ENCODE measurements at regions not wholly inside any gene's neighbourhood (a gene's known extent, or its start where the extent isn't known, plus 50 kb on each side); places are given as distances from the start of the nearest gene placed in this dataset.
A peak's percentile ranks its signal among the peaks of the same experiment; 100 is the strongest.

DNA sequence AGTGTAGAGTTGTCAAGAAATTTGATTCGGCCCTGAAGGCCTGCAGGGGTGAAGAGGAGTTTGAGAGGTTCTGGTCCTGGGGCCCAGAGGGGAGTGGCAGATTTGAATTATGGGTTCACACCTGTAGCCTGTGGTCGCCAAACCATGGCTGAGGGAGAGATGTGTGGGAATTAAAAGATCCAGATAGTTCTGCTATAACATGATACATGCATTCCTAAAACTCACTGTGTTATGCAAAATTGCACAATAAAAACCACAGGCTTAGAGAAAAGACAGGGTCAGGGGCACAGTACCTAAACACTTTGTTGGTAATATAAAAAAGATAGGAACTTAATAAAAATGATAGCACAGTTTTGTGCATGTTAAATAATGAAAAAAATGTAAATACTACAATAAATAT, 106.2 kb downstream of the TMEM30B start:
- no peak overlapping the region for H3K4me3 ChIP-seq
- no peak for TF ChIP-seq POLR2AphosphoS5 (IDR thresholded peaks at IDR 0.05)
- TF ChIP-seq, protein P1, sequence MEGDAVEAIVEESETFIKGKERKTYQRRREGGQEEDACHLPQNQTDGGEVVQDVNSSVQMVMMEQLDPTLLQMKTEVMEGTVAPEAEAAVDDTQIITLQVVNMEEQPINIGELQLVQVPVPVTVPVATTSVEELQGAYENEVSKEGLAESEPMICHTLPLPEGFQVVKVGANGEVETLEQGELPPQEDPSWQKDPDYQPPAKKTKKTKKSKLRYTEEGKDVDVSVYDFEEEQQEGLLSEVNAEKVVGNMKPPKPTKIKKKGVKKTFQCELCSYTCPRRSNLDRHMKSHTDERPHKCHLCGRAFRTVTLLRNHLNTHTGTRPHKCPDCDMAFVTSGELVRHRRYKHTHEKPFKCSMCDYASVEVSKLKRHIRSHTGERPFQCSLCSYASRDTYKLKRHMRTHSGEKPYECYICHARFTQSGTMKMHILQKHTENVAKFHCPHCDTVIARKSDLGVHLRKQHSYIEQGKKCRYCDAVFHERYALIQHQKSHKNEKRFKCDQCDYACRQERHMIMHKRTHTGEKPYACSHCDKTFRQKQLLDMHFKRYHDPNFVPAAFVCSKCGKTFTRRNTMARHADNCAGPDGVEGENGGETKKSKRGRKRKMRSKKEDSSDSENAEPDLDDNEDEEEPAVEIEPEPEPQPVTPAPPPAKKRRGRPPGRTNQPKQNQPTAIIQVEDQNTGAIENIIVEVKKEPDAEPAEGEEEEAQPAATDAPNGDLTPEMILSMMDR (IDR thresholded peaks at IDR 0.05): no peak
- no peak for TF ChIP-seq EP300 (IDR thresholded peaks at IDR 0.05)
- TF ChIP-seq POLR2A (IDR thresholded peaks at IDR 0.05; ENCODE audit: low read depth): no peak
- 82% methylated on average over 2 of the region's 2 CpGs for WGBS

DNA sequence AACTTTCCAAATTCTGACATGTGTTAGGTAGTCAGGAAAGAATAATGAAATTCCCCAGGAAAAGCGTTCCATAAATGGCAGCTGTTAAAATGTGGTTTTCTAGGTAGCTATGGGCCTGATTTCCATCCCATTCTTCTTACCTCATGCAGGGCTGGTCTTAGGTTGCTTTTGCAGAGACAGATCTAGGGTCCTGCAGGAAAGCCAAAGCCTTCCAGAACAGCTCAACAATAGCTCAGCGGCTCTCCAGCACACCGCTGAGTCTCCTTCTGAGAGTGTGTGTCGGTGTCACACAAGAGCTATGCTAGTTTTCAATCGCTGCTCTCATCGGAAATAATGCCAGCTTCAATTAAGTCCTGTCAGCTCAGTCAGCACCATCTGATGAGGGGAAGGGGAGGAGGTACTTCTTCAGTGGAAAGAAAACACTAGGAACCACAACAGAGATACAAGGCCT, 106.7 kb downstream of the TMEM30B start:
- Histone ChIP-seq H3K4me1 (peaks cover 0 to 31% (median 18%) of the 10 kb centered on the region in 4 donors), H3K27ac (replicated peaks in 1 of 4) (no peak overlapping the region), H3K9me3 (no peaks in the 10 kb centered on the region), H3K4me3 (no peak overlapping the region), H3K36me3 (no peaks in the 10 kb centered on the region), H3K27me3 (no peaks in the 10 kb centered on the region)
- WGBS: 86% methylated on average over 6 of the region's 6 CpGs
- no peak for TF ChIP-seq POLR2A (IDR thresholded peaks at IDR 0.05; ENCODE audit: low read depth)
- TF ChIP-seq POLR2AphosphoS5 (IDR thresholded peaks at IDR 0.05): no peak
- TF ChIP-seq, protein P1 (IDR thresholded peaks at IDR 0.05): no peak
- no peak for TF ChIP-seq EP300 (IDR thresholded peaks at IDR 0.05)
- intact Hi-C loops (cut with DNase I): no loop called here
- DNase-seq (ENCODE audit: extremely low spot score): no peak

More for the DNA sequence above, 106.2 kb downstream of the TMEM30B start:
- H3K27ac ChIP-seq (replicated peaks in 1 of 4): no peak overlapping the region
- no peak for DNase-seq (ENCODE audit: extremely low spot score)
- H3K36me3 ChIP-seq: no peaks in the 10 kb centered on the region
- H3K4me1 ChIP-seq: peaks cover 0 to 33% (median 18%) of the 10 kb centered on the region in 4 donors
- H3K27me3 ChIP-seq: no peaks in the 10 kb centered on the region
- intact Hi-C loops (cut with DNase I): no loop called here
- no peaks in the 10 kb centered on the region for H3K9me3 ChIP-seq

DNA sequence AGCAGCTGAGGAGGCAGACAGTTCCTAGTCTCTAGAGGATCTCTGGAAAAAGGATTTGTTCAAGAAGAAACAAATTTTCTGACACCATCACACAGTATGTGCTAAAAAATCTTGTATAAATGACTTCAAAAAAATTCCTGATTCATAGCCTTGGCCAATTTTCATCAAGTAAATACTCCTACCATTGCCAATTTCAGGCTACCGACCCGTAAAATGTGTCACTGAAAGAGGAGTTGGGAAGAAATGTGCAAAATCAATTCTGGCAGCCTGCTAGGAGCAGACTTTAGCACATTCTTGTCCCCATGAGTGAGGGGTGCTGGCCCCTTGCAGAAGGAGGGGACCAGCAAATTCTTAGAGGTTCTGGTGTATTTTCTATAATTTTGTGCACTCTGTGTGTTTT, 109.4 kb downstream of the TMEM30B start:
- peak; percentile 53 for DNase-seq (ENCODE audit: extremely low spot score)
- TF ChIP-seq EP300 (IDR thresholded peaks at IDR 0.05) (no peak), POLR2AphosphoS5 (IDR thresholded peaks at IDR 0.05) (no peak), POLR2A (IDR thresholded peaks at IDR 0.05; ENCODE audit: low read depth) (no peak)
- TF ChIP-seq, protein P1 (IDR thresholded peaks at IDR 0.05): no peak
- H3K27ac ChIP-seq (replicated peaks in 1 of 4): no peak overlapping the region
- peaks cover 0 to 14% (median 14%) of the 10 kb centered on the region in 4 donors for H3K4me1 ChIP-seq
- intact Hi-C loops (cut with DNase I): no loop called here
- H3K9me3 ChIP-seq: no peaks in the 10 kb centered on the region
- no peaks in the 10 kb centered on the region for H3K36me3 ChIP-seq
- WGBS: 20% methylated on average over 2 of the region's 2 CpGs
- no peaks in the 10 kb centered on the region for H3K27me3 ChIP-seq
- H3K4me3 ChIP-seq: no peak overlapping the region

- no peak for DNase-seq (ENCODE audit: extremely low spot score)
- peaks cover 0 to 14% (median 14%) of the 10 kb centered on the region in 4 donors for H3K4me1 ChIP-seq
- H3K9me3 ChIP-seq: no peaks in the 10 kb centered on the region
- H3K36me3 ChIP-seq: no peaks in the 10 kb centered on the region
- no peak overlapping the region for H3K27ac ChIP-seq (replicated peaks in 1 of 4)
- TF ChIP-seq EP300 (IDR thresholded peaks at IDR 0.05) (no peak), POLR2AphosphoS5 (IDR thresholded peaks at IDR 0.05) (no peak), POLR2A (IDR thresholded peaks at IDR 0.05; ENCODE audit: low read depth) (no peak)
- TF ChIP-seq, protein P1 (IDR thresholded peaks at IDR 0.05): no peak
- WGBS: 92% methylated on average over 1 of the region's 1 CpG
- no peak overlapping the region for H3K4me3 ChIP-seq
- intact Hi-C loops (cut with DNase I): no loop called here
- no peaks in the 10 kb centered on the region for H3K27me3 ChIP-seq
These were observed 113.0 kb downstream of the TMEM30B start for GRCh38 chr14:61168141-61168540.

DNA sequence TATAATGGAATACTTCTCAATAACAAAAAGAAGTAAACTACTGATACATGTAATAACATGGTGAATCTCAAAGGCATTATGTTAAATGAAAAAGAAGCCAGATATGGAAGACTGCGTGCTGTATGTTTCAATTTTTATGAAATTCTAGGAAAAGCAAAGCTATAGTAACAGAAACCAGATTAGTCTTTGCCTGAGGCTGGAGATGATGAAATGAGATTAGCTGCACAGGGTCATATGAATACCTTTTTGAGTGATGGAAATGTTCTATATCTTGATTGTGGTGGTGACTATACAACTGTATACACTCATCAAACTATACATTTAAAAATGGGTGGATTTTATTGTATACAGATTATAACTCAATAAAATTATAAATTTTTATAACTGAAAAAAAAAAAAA, 113.5 kb downstream of the TMEM30B start:
- no peak overlapping the region for H3K4me3 ChIP-seq
- DNase-seq (ENCODE audit: extremely low spot score): no peak
- WGBS: 98% methylated on average over 1 of the region's 1 CpG
- H3K36me3 ChIP-seq: no peaks in the 10 kb centered on the region
- H3K9me3 ChIP-seq: no peaks in the 10 kb centered on the region
- peaks cover 0 to 14% (median 14%) of the 10 kb centered on the region in 4 donors for H3K4me1 ChIP-seq
- intact Hi-C loops (cut with DNase I): no loop called here
- no peaks in the 10 kb centered on the region for H3K27me3 ChIP-seq
- TF ChIP-seq POLR2A (IDR thresholded peaks at IDR 0.05; ENCODE audit: low read depth): no peak
- no peak for TF ChIP-seq POLR2AphosphoS5 (IDR thresholded peaks at IDR 0.05)
- no peak for TF ChIP-seq EP300 (IDR thresholded peaks at IDR 0.05)
- TF ChIP-seq, protein P1 (IDR thresholded peaks at IDR 0.05): no peak
- no peak overlapping the region for H3K27ac ChIP-seq (replicated peaks in 1 of 4)
